Lower lobe of right lung (tissue), 2 donors: ENCODE measurements at regions not wholly inside any gene's neighbourhood (a gene's known extent, or its start where the extent isn't known, plus 50 kb on each side); places are given as distances from the start of the nearest gene placed in this dataset.

Source experiments
- ATAC-seq, 2 donors: fragments of 200-7000 bp; cut with Tn5 transposase; one replicate each; pipeline ENCODE4 v1.9.1; 2020 to 2022; ENCODE audit warnings: mild to moderate bottlenecking in 2 of 2, moderate library complexity in 2 of 2
- DNase-seq: peaks from one replicate; pipeline ENCODE4 v3.0.0-alpha.2; 2020
- H3K27ac ChIP-seq: fragments of 200-600 bp; one replicate; pipeline ENCODE4 v1.8.0; 2022
- H3K27me3 ChIP-seq: fragments of 200-600 bp; one replicate; pipeline ENCODE4 v1.8.0; 2022; ENCODE audit warnings: low read depth
- H3K36me3 ChIP-seq: fragments of 200-600 bp; one replicate; pipeline ENCODE4 v1.8.0; 2022; ENCODE audit warnings: mild to moderate bottlenecking
- H3K4me1 ChIP-seq: fragments of 200-600 bp; one replicate; pipeline ENCODE4 v1.8.0; 2022
- H3K4me3 ChIP-seq: fragments of 200-600 bp; one replicate; pipeline ENCODE4 v1.8.0; 2022; ENCODE audit warnings: mild to moderate bottlenecking
- H3K9me3 ChIP-seq: fragments of 200-600 bp; one replicate; pipeline ENCODE4 v1.8.0; 2022
- CTCF ChIP-seq: fragments of 200-600 bp; IDR thresholded peaks from one replicate; pipeline ENCODE4 v1.8.0; 2022; ENCODE audit warnings: antibody characterized with exemption, mild to moderate bottlenecking
- intact Hi-C: fragments of 100-400 bp; cut with DNase I; formaldehyde crosslinking; loops from one replicate; pipeline ENCODE4 v1.11.0; 2022
- donor health status: DM: no; HTN: yes; CAD: no; lungs with severe emphysema.

GRCh38 chr7:140237390-140237789, 60.6 kb upstream of the KDM7A start:
- DNase-seq = no peak
- H3K27ac ChIP-seq = no peak overlapping the region
- ATAC-seq = no peak
- no peaks in the 10 kb centered on the region for H3K36me3 ChIP-seq
- intact Hi-C loops = no loop called here
- peaks cover 9% of the 10 kb centered on the region for H3K4me1 ChIP-seq
- H3K27me3 ChIP-seq = no peaks in the 10 kb centered on the region
- H3K9me3 ChIP-seq = no peaks in the 10 kb centered on the region
- TF ChIP-seq CTCF = no peak
- H3K4me3 ChIP-seq = no peak overlapping the region

GRCh38 chr7:140236626-140237025, 59.8 kb upstream of the KDM7A start:
- Histone ChIP-seq H3K36me3 (no peaks in the 10 kb centered on the region), H3K4me1 (peaks cover 8% of the 10 kb centered on the region), H3K9me3 (no peaks in the 10 kb centered on the region), H3K4me3 (no peak overlapping the region), H3K27me3 (no peaks in the 10 kb centered on the region), H3K27ac (no peak overlapping the region)
- no peak for ATAC-seq
- no peak for TF ChIP-seq CTCF
- intact Hi-C loops = no loop called here
- DNase-seq = no peak

- intact Hi-C loops = no loop called here
- Histone ChIP-seq H3K4me3 (no peak overlapping the region), H3K36me3 (no peaks in the 10 kb centered on the region), H3K4me1 (peaks cover 19% of the 10 kb centered on the region), H3K9me3 (no peaks in the 10 kb centered on the region), H3K27me3 (no peaks in the 10 kb centered on the region), H3K27ac (no peak overlapping the region)
- ATAC-seq (no peak), DNase-seq (no peak)
- no peak for TF ChIP-seq CTCF
Measured at GRCh38 chr7:140235114-140235513, 58.3 kb upstream of the KDM7A start.

GRCh38 chr7:140232957-140233917, 56.5 kb upstream of the KDM7A start:
- TF ChIP-seq CTCF = no peak
- intact Hi-C loops = no loop called here
- Histone ChIP-seq H3K4me3 (no peak overlapping the region), H3K4me1 (peaks cover 26% of the 10 kb centered on the region), H3K36me3 (no peaks in the 10 kb centered on the region), H3K9me3 (no peaks in the 10 kb centered on the region), H3K27me3 (no peaks in the 10 kb centered on the region), H3K27ac (no peak overlapping the region)
- ATAC-seq (no peak), DNase-seq (no peak)

GRCh38 chr7:140231771-140232491, 55.1 kb upstream of the KDM7A start:
- peaks cover 26% of the 10 kb centered on the region for H3K4me1 ChIP-seq
- peak overlapping the region; percentile 61 for H3K27ac ChIP-seq
- H3K36me3 ChIP-seq = no peaks in the 10 kb centered on the region
- intact Hi-C loops = no loop called here
- no peaks in the 10 kb centered on the region for H3K9me3 ChIP-seq
- ATAC-seq (peak; percentile 19 to 49), DNase-seq (no peak)
- H3K4me3 ChIP-seq = peak overlapping the region; percentile 66
- H3K27me3 ChIP-seq = no peaks in the 10 kb centered on the region
- no peak for TF ChIP-seq CTCF
